PC-3 (cell line): ENCODE measurements at regions not wholly inside any gene's neighbourhood (a gene's known extent, or its start where the extent isn't known, plus 50 kb on each side); places are given as distances from the start of the nearest gene placed in this dataset.
A peak's percentile ranks its signal among the peaks of the same experiment; 100 is the strongest.

ENCODE experiments used
- ATAC-seq: fragments of 200-7000 bp; cut with Tn5 transposase; 2 replicates; pipeline ENCODE4 v1.9.1; 2020; ENCODE audit warnings: mild to moderate bottlenecking, moderate library complexity
- BruUV-seq: library from RNA; stranded (reverse); fragments of 400-500 nt; replicated peaks from 2 replicates; lab custom pipeline; 2021; lab: Mats Ljungman, UMichigan
- CTCF ChIA-PET: fragments of 300-600 bp; sonication (Branson Sonifier 250); formaldehyde crosslinking; loops from one replicate; lab custom pipeline; 2022; ENCODE audit warnings: antibody characterized with exemption; lab: Charles Lee
- POLR2A ChIA-PET: fragments of 300-600 bp; sonication (Branson Sonifier 250); formaldehyde crosslinking; loops from one replicate; lab custom pipeline; 2022; ENCODE audit warnings: antibody characterized with exemption; ENCODE audit not compliant: unreplicated experiment; lab: Charles Lee
- DNase-seq: peaks from one replicate; pipeline ENCODE4 v3.0.0-alpha.2; 2015
- H2AFZ ChIP-seq: fragments of 300-600 bp; sonication (generic); 2 replicates; pipeline ENCODE4 v1.6.0; 2016; ENCODE audit warnings: antibody characterized with exemption, low read length
- H3F3A ChIP-seq: fragments of 300-600 bp; sonication (generic); one replicate; pipeline ENCODE4 v1.6.0; 2017; ENCODE audit warnings: antibody characterized with exemption, low read length, control low read depth, mild to moderate bottlenecking; ENCODE audit not compliant: unreplicated experiment
- H3K27ac ChIP-seq: fragments of 300-600 bp; sonication (generic); 2 replicates; pipeline ENCODE4 v1.5.1; 2016; ENCODE audit warnings: mild to moderate bottlenecking, low read length
- H3K27me3 ChIP-seq: fragments of 300-600 bp; sonication (generic); 2 replicates; pipeline ENCODE4 v1.6.1; 2016; ENCODE audit warnings: low read length, mixed read lengths
- H3K36me3 ChIP-seq: fragments of 300-600 bp; sonication (generic); 2 replicates; pipeline ENCODE4 v1.6.1; 2016; ENCODE audit warnings: low read depth, mixed run types, low read length, mixed read lengths
- H3K4me1 ChIP-seq: fragments of 300-600 bp; sonication (generic); 2 replicates; pipeline ENCODE4 v1.5.1; 2016; ENCODE audit warnings: low read length; ENCODE audit not compliant: insufficient read depth
- H3K4me2 ChIP-seq: fragments of 300-600 bp; sonication (generic); 2 replicates; pipeline ENCODE4 v1.6.0; 2016; ENCODE audit warnings: low read length
- H3K4me3 ChIP-seq: fragments of 300-600 bp; sonication (generic); 2 replicates; pipeline ENCODE4 v1.5.1; 2016; ENCODE audit warnings: mild to moderate bottlenecking, low read length, mixed read lengths
- H3K79me2 ChIP-seq: fragments of 300-600 bp; sonication (generic); 2 replicates; pipeline ENCODE4 v1.6.1; 2017; ENCODE audit warnings: low read length, mixed read lengths
- H3K9ac ChIP-seq: fragments of 300-600 bp; sonication (generic); 2 replicates; pipeline ENCODE4 v1.6.0; 2016; ENCODE audit warnings: mild to moderate bottlenecking, low read length
- H3K9me2 ChIP-seq: fragments of 300-600 bp; sonication (generic); replicated peaks from 2 replicates; pipeline ENCODE4 v1.6.1; 2016; ENCODE audit warnings: mixed run types, low read length, mixed read lengths
- H3K9me3 ChIP-seq: fragments of 300-600 bp; sonication (generic); 2 replicates; pipeline ENCODE4 v1.6.1; 2016; ENCODE audit warnings: low read length, mixed read lengths
- H4K20me1 ChIP-seq: fragments of 300-600 bp; sonication (generic); 2 replicates; pipeline ENCODE4 v1.6.1; 2016; ENCODE audit warnings: low read length, mixed read lengths
- EZH2 ChIP-seq: fragments of 300-600 bp; sonication (generic); IDR thresholded peaks from one replicate; pipeline ENCODE4 v1.6.1; 2017; ENCODE audit warnings: antibody characterized with exemption, mild to moderate bottlenecking, low read length; ENCODE audit not compliant: unreplicated experiment
- EZH2phosphoT487 ChIP-seq: fragments of 300-600 bp; sonication (generic); IDR thresholded peaks from 2 replicates; pipeline ENCODE4 v1.6.1; 2018; ENCODE audit warnings: mild to moderate bottlenecking, antibody characterized with exemption, low read length, borderline replicate concordance
- intact Hi-C: fragments of 100-400 bp; cut with micrococcal nuclease; formaldehyde crosslinking; loops from 2 replicates; pipeline ENCODE4 v1.9.0; 2023
- TF ChIP-seq, protein P1 (sequence below): fragments of 300-600 bp; sonication (generic); conservative IDR thresholded peaks from 2 replicates; pipeline ENCODE4 v1.5.1; 2017; ENCODE audit warnings: antibody characterized with exemption, low read depth, mild to moderate bottlenecking, low read length

GRCh38 chr1:208448425-208448824 lies 204.2 kb upstream of the PLXNA2 start:
- no TSS peak for BruUV-seq
- CTCF ChIA-PET: no interaction called here
- no peak for ATAC-seq

GRCh38 chr1:208449951-208450350 lies 205.8 kb upstream of the PLXNA2 start:
- no peaks in the 10 kb centered on the region for H4K20me1 ChIP-seq
- TF ChIP-seq EZH2phosphoT487 (no peak), EZH2 (no peak)
- H3K9me2 ChIP-seq: no peaks in the 10 kb centered on the region
- no TSS peak for BruUV-seq
- H2AFZ ChIP-seq: peak overlapping the region; percentile 60
- H3K4me1 ChIP-seq: peaks cover 9% of the 10 kb centered on the region
- no peak overlapping the region for H3K9ac ChIP-seq
- H3K27ac ChIP-seq: no peak overlapping the region
- H3K79me2 ChIP-seq: no peaks in the 10 kb centered on the region
- H3F3A ChIP-seq: no peaks in the 10 kb centered on the region
- CTCF ChIA-PET: no interaction called here
- peak overlapping the region; percentile 34 for H3K4me3 ChIP-seq
- no peaks in the 10 kb centered on the region for H3K27me3 ChIP-seq
- DNase-seq (no peak), ATAC-seq (no peak; the same call in 1 of the 2 replicates)
- intact Hi-C loops: no loop called here
- H3K4me2 ChIP-seq: peak overlapping the region; percentile 32; the same call in 1 of the 2 replicates
- POLR2A ChIA-PET: no interaction called here
- H3K36me3 ChIP-seq: no peaks in the 10 kb centered on the region
- H3K9me3 ChIP-seq: no peaks in the 10 kb centered on the region

More at GRCh38 chr1:208448425-208448824, 204.2 kb upstream of the PLXNA2 start:
- Histone ChIP-seq H3K4me3 (no peak overlapping the region), H3K36me3 (no peaks in the 10 kb centered on the region), H4K20me1 (no peaks in the 10 kb centered on the region), H2AFZ (no peak overlapping the region), H3K4me2 (no peak overlapping the region), H3K27me3 (no peaks in the 10 kb centered on the region), H3K9me3 (no peaks in the 10 kb centered on the region), H3K9me2 (no peaks in the 10 kb centered on the region), H3K79me2 (no peaks in the 10 kb centered on the region), H3K4me1 (peaks cover 9% of the 10 kb centered on the region), H3K27ac (no peak overlapping the region), H3F3A (no peaks in the 10 kb centered on the region), H3K9ac (no peak overlapping the region)
- intact Hi-C loops: no loop called here
- no peak for DNase-seq
- POLR2A ChIA-PET: no interaction called here
- no peak for TF ChIP-seq EZH2phosphoT487
- TF ChIP-seq EZH2: no peak
- TF ChIP-seq, protein P1, sequence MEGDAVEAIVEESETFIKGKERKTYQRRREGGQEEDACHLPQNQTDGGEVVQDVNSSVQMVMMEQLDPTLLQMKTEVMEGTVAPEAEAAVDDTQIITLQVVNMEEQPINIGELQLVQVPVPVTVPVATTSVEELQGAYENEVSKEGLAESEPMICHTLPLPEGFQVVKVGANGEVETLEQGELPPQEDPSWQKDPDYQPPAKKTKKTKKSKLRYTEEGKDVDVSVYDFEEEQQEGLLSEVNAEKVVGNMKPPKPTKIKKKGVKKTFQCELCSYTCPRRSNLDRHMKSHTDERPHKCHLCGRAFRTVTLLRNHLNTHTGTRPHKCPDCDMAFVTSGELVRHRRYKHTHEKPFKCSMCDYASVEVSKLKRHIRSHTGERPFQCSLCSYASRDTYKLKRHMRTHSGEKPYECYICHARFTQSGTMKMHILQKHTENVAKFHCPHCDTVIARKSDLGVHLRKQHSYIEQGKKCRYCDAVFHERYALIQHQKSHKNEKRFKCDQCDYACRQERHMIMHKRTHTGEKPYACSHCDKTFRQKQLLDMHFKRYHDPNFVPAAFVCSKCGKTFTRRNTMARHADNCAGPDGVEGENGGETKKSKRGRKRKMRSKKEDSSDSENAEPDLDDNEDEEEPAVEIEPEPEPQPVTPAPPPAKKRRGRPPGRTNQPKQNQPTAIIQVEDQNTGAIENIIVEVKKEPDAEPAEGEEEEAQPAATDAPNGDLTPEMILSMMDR: no peak

DNA sequence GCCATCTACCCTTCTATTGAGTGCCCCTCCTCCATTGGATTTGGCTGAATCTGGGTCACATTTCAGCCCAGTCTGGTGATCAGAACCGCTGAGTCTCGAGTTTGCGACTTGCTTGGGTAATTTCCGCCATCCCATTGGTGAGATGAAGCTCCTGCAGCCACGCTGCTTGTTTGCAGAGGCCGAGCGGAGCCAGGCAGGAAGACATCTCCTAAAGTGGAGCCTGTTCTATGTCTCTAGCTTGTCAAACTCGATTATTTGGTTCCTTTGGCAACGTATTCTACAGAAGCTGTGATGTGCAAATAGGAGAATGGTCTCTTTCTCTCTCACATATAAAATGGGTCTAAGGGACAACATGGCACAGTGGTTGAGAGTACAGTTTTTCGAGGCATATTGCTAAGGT lies 206.8 kb upstream of the PLXNA2 start:
- Histone ChIP-seq H3K9me3 (no peaks in the 10 kb centered on the region), H3K36me3 (no peaks in the 10 kb centered on the region), H3K9ac (no peak overlapping the region), H4K20me1 (no peaks in the 10 kb centered on the region), H3K4me3 (no peak overlapping the region), H3F3A (no peaks in the 10 kb centered on the region), H3K4me2 (peak overlapping the region; percentile 32; the same call in 1 of the 2 replicates), H3K79me2 (no peaks in the 10 kb centered on the region), H3K27me3 (no peaks in the 10 kb centered on the region), H3K4me1 (peaks cover 7% of the 10 kb centered on the region), H2AFZ (peak overlapping the region; percentile 60), H3K27ac (no peak overlapping the region), H3K9me2 (no peaks in the 10 kb centered on the region)
- DNase-seq (no peak), ATAC-seq (no peak)
- intact Hi-C loops: no loop called here
- ChIA-PET CTCF (no interaction called here), POLR2A (no interaction called here)
- BruUV-seq: no TSS peak
- TF ChIP-seq, protein P1: no peak
- TF ChIP-seq EZH2phosphoT487 (no peak), EZH2 (no peak)
